H1 (cell line): ENCODE measurements at regions not wholly inside any gene's neighbourhood (a gene's known extent, or its start where the extent isn't known, plus 50 kb on each side); places are given as distances from the start of the nearest gene placed in this dataset.

Experiments used
- CTCF ChIA-PET: fragments of 300-600 bp; sonication (Branson Sonifier 250); formaldehyde crosslinking; loops from one replicate; lab custom pipeline; 2021; ENCODE audit not compliant: partially characterized antibody; lab: Charles Lee
- POLR2A ChIA-PET: fragments of 300-600 bp; sonication (Branson Sonifier 250); formaldehyde crosslinking; loops from one replicate; lab custom pipeline; 2021; ENCODE audit warnings: inconsistent platforms; ENCODE audit not compliant: partially characterized antibody; lab: Charles Lee
- DNase-seq, 2 experiments: peaks; one replicate each; pipeline versions ENCODE4 v3.0.0 to v3.0.0-alpha.2; 2010 to 2022; ENCODE audit warnings: low spot score in 2 of 2, low read depth in 1 of 2, mixed read lengths in 1 of 2
- FAIRE-seq: peaks from 2 replicates; lab custom pipeline; 2011; peaks lifted over from hg19 to GRCh38; lab: Jason Lieb, UNC
- H2AFZ ChIP-seq: 2 replicates; pipeline ENCODE4 v1.8.1; 2012; ENCODE audit warnings: low read length, inconsistent platforms
- H2AK5ac ChIP-seq: 2 replicates; pipeline ENCODE4 v1.6.1; 2013; ENCODE audit warnings: low read depth, low read length
- H2BK120ac ChIP-seq: replicated peaks from 2 replicates; pipeline ENCODE3; 2013; ENCODE audit warnings: low read depth, low read length, inconsistent platforms
- H2BK12ac ChIP-seq: 2 replicates; pipeline ENCODE4 v1.6.1; 2013; ENCODE audit warnings: low read depth, low read length
- H2BK15ac ChIP-seq: 2 replicates; pipeline ENCODE4 v1.6.1; 2013; ENCODE audit warnings: low read length
- H2BK20ac ChIP-seq: 2 replicates; pipeline ENCODE4 v1.6.1; 2013; ENCODE audit warnings: low read length
- H2BK5ac ChIP-seq: 2 replicates; pipeline ENCODE4 v1.6.1; 2013; ENCODE audit warnings: low read depth, low read length
- H3K14ac ChIP-seq: 2 replicates; pipeline ENCODE4 v1.6.1; 2013; ENCODE audit warnings: inconsistent platforms; ENCODE audit not compliant: insufficient read length
- H3K18ac ChIP-seq: 2 replicates; pipeline ENCODE4 v1.6.1; 2013; ENCODE audit warnings: low read length; ENCODE audit errors: extremely low read depth
- H3K23ac ChIP-seq: 2 replicates; pipeline ENCODE4 v1.6.1; 2013; ENCODE audit warnings: inconsistent platforms; ENCODE audit not compliant: insufficient read length
- H3K23me2 ChIP-seq: 2 replicates; pipeline ENCODE4 v1.6.1; 2013; ENCODE audit warnings: low read depth, low read length
- H3K27ac ChIP-seq: 2 replicates; pipeline ENCODE4 v1.6.1; 2011; ENCODE audit warnings: low read depth, low read length, inconsistent platforms
- H3K27me3 ChIP-seq, 4 experiments: replicated peaks in 1 of 4; 1 replicate in 1 of 4; 2 replicates in 3 of 4; pipeline versions ENCODE4 v1.6.1 to v1.8.1; 2011 to 2013; ENCODE audit warnings: low read length in 3 of 4, mild to moderate bottlenecking in 3 of 4, inconsistent platforms in 2 of 4, mixed read lengths in 2 of 4, moderate library complexity in 1 of 4; ENCODE audit not compliant: control insufficient read depth in 3 of 4, insufficient read depth in 3 of 4; ENCODE audit errors: extremely low read depth in 1 of 4
- H3K36me3 ChIP-seq, 4 experiments: 2 replicates each; pipeline versions ENCODE4 v1.6.1 to v1.8.1; 2011 to 2013; ENCODE audit warnings: mild to moderate bottlenecking in 4 of 4, low read length in 3 of 4, moderate library complexity in 2 of 4, control low read depth in 1 of 4, inconsistent platforms in 1 of 4; ENCODE audit not compliant: insufficient read depth in 4 of 4, control insufficient read depth in 2 of 4
- H3K4ac ChIP-seq: replicated peaks from 2 replicates; pipeline ENCODE3; 2013; ENCODE audit warnings: low read length, low read depth, mixed read lengths, inconsistent platforms; ENCODE audit not compliant: insufficient read length
- H3K4me1 ChIP-seq, 4 experiments: replicated peaks in 1 of 4; 1 replicate in 1 of 4; 2 replicates in 3 of 4; pipeline versions ENCODE4 v1.6.1 to v1.8.1; 2011 to 2013; ENCODE audit warnings: low read length in 3 of 4, inconsistent platforms in 2 of 4, mixed read lengths in 1 of 4; ENCODE audit not compliant: insufficient read depth in 4 of 4, control insufficient read depth in 3 of 4
- H3K4me2 ChIP-seq, 2 experiments: 2 replicates each; pipeline versions ENCODE4 v1.6.1 to v1.8.1; 2011 to 2013; ENCODE audit warnings: low read depth in 2 of 2, low read length in 2 of 2, control low read depth in 1 of 2, inconsistent platforms in 1 of 2, mild to moderate bottlenecking in 1 of 2; ENCODE audit not compliant: insufficient read depth in 1 of 2
- H3K4me3 ChIP-seq, 4 experiments: fragments of 200-600, 300-600 bp in 1 of 4; sonication (generic), shearing (Covaris generic), sonication (Bioruptor Twin) in 1 of 4; 2 replicates each; pipeline versions ENCODE4 v1.5.1 to v1.8.1; 2011 to 2016; ENCODE audit warnings: low read length in 4 of 4, low read depth in 3 of 4, control low read depth in 2 of 4, inconsistent platforms in 2 of 4, mild to moderate bottlenecking in 2 of 4, mixed read lengths in 1 of 4, moderate library complexity in 1 of 4; ENCODE audit not compliant: insufficient read depth in 2 of 4; ENCODE audit errors: extremely low read depth in 1 of 4
- H3K56ac ChIP-seq: replicated peaks from 2 replicates; pipeline ENCODE3; 2013; ENCODE audit warnings: low read depth, mild to moderate bottlenecking, mixed read lengths, low read length, inconsistent platforms; ENCODE audit not compliant: insufficient read length
- H3K79me1 ChIP-seq: 2 replicates; pipeline ENCODE4 v1.6.1; 2013; ENCODE audit warnings: low read depth, low read length, control low read depth
- H3K79me2 ChIP-seq, 2 experiments: 2 replicates each; pipeline versions ENCODE4 v1.6.1 to v1.8.1; 2012 to 2013; ENCODE audit warnings: low read length in 2 of 2, mild to moderate bottlenecking in 2 of 2, inconsistent platforms in 1 of 2; ENCODE audit not compliant: insufficient read depth in 2 of 2, control insufficient read depth in 1 of 2
- H3K9ac ChIP-seq, 4 experiments: replicated peaks in 1 of 4; 1 replicate in 1 of 4; 2 replicates in 3 of 4; pipeline versions ENCODE4 v1.6.1 to v1.8.1; 2011 to 2013; ENCODE audit warnings: low read depth in 3 of 4, low read length in 3 of 4, control low read depth in 2 of 4, mild to moderate bottlenecking in 2 of 4, moderate library complexity in 2 of 4, inconsistent platforms in 1 of 4; ENCODE audit errors: extremely low read depth in 1 of 4
- H3K9me3 ChIP-seq, 2 experiments: 2 replicates each; pipeline versions ENCODE4 v1.6.1 to v1.8.1; 2012 to 2013; ENCODE audit warnings: mild to moderate bottlenecking in 2 of 2, moderate library complexity in 2 of 2, control low read depth in 1 of 2, inconsistent platforms in 1 of 2, low read depth in 1 of 2, low read length in 1 of 2, mixed read lengths in 1 of 2; ENCODE audit not compliant: insufficient read depth in 2 of 2
- H4K20me1 ChIP-seq, 2 experiments: replicated peaks in 1 of 2; 2 replicates each; pipeline versions ENCODE3 to v1.8.1; 2011 to 2013; ENCODE audit warnings: inconsistent platforms in 2 of 2, low read length in 2 of 2, mild to moderate bottlenecking in 1 of 2; ENCODE audit not compliant: insufficient read depth in 2 of 2, control insufficient read depth in 1 of 2
- H4K5ac ChIP-seq: 2 replicates; pipeline ENCODE4 v1.6.1; 2013; ENCODE audit warnings: low read length, low read depth, mixed read lengths, inconsistent platforms; ENCODE audit not compliant: insufficient read length
- H4K8ac ChIP-seq: 2 replicates; pipeline ENCODE4 v1.8.0; 2013; ENCODE audit warnings: mild to moderate bottlenecking, moderate library complexity, low read length, inconsistent platforms; ENCODE audit not compliant: insufficient read depth; ENCODE audit errors: extremely low read depth
- H4K91ac ChIP-seq: replicated peaks from 2 replicates; pipeline ENCODE3; 2013; ENCODE audit warnings: low read length, mixed read lengths, inconsistent platforms; ENCODE audit not compliant: insufficient read length
- ATF2 ChIP-seq: IDR thresholded peaks from 2 replicates; pipeline ENCODE4 v1.6.1; 2012; ENCODE audit warnings: low read length, inconsistent platforms
- CEBPB ChIP-seq: IDR thresholded peaks from 2 replicates; pipeline ENCODE4 v1.6.1; 2012; ENCODE audit warnings: low read depth, low read length
- CHD1 ChIP-seq: IDR thresholded peaks from 2 replicates; pipeline ENCODE4 v1.6.1; 2012; ENCODE audit warnings: low read depth, low read length, improper control_type of control experiment
- GABPA ChIP-seq: IDR thresholded peaks from 2 replicates; pipeline ENCODE4 v1.6.1; 2011; ENCODE audit warnings: mild to moderate bottlenecking, low read length, moderate library complexity, borderline replicate concordance; ENCODE audit not compliant: insufficient read depth
- NANOG ChIP-seq: IDR thresholded peaks from 2 replicates; pipeline ENCODE4 v1.6.1; 2011; ENCODE audit warnings: low read length, low read depth, mild to moderate bottlenecking, inconsistent platforms; ENCODE audit not compliant: insufficient read depth, poor library complexity, severe bottlenecking
- POLR2A ChIP-seq, 2 experiments: IDR thresholded peaks; 1 replicate in 1 of 2; 2 replicates in 1 of 2; pipeline ENCODE4 v1.6.1; 2011; ENCODE audit warnings: low read depth in 2 of 2, low read length in 2 of 2, mild to moderate bottlenecking in 2 of 2; ENCODE audit errors: control extremely low read depth in 1 of 2
- WGBS, 2 experiments: shearing (Covaris generic) in 1 of 2; methylation state at CpG; one replicate each; pipeline versions ENCODE4 v1.1.6 to v1.1.7; 2013 to 2015; ENCODE audit warnings: low lambda C conversion rate in 2 of 2, mixed read lengths in 2 of 2, inconsistent platforms in 1 of 2, low coverage in 1 of 2, missing lambda C conversion rate in 1 of 2; ENCODE audit not compliant: insufficient replicate concordance in 2 of 2, insufficient coverage in 1 of 2, insufficient read length in 1 of 2; ENCODE audit errors: extremely low coverage in 1 of 2, missing lambda C conversion rate in 1 of 2; 5-methylcytosine and 5-hydroxymethylcytosine counted together

GRCh38 chr11:121936781-121937447 lies 179.1 kb downstream of the BLID start:
- H2BK20ac ChIP-seq = no peak overlapping the region
- DNase-seq (no peak), FAIRE-seq (no peak)
- no peak overlapping the region for H4K91ac ChIP-seq
- H2AK5ac ChIP-seq = no peak overlapping the region
- H3K27ac ChIP-seq = no peak overlapping the region
- no peak overlapping the region for H4K8ac ChIP-seq
- H3K36me3 ChIP-seq = no peaks in the 10 kb centered on the region
- H2BK120ac ChIP-seq = no peak overlapping the region
- no peak overlapping the region for H3K9ac ChIP-seq
- H3K4me1 ChIP-seq = peaks cover 0 to 6% (median 1%) of the 10 kb centered on the region in 4 experiments; a peak in 2 of 7 replicates
- H3K9me3 ChIP-seq = no peaks in the 10 kb centered on the region
- no peaks in the 10 kb centered on the region for H3K27me3 ChIP-seq
- no peaks in the 10 kb centered on the region for H3K79me2 ChIP-seq
- H4K5ac ChIP-seq = no peak overlapping the region
- no peak overlapping the region for H3K23ac ChIP-seq
- H3K4me3 ChIP-seq = no peak overlapping the region
- no peak for TF ChIP-seq POLR2A (IDR thresholded peaks at IDR 0.05; ENCODE audit: control extremely low read depth in 1 of 2, low read depth in 2 of 2, low read length in 2 of 2)
- no peak for TF ChIP-seq GABPA
- TF ChIP-seq CEBPB = no peak
- no peak for TF ChIP-seq ATF2
- no peak for TF ChIP-seq NANOG
- no peak for TF ChIP-seq CHD1
- H4K20me1 ChIP-seq = no peaks in the 10 kb centered on the region
- no peaks in the 10 kb centered on the region for H3K23me2 ChIP-seq
- WGBS, 2 experiments = 75% methylated on average over 5 of the region's 5 CpGs; no CpG with 5 or more reads in 1 of the 2 experiments
- H3K4me2 ChIP-seq = no peak overlapping the region
- H3K56ac ChIP-seq = no peak overlapping the region
- H3K4ac ChIP-seq = no peak overlapping the region
- H3K18ac ChIP-seq = no peak overlapping the region
- H3K14ac ChIP-seq = no peak overlapping the region
- POLR2A ChIA-PET = no interaction called here
- H2BK15ac ChIP-seq = no peak overlapping the region
- H2AFZ ChIP-seq = no peak overlapping the region
- no peak overlapping the region for H2BK12ac ChIP-seq
- H2BK5ac ChIP-seq = no peak overlapping the region
- CTCF ChIA-PET = no interaction called here
- no peaks in the 10 kb centered on the region for H3K79me1 ChIP-seq
